ENCODE measurements at regions not wholly inside any gene's neighbourhood (a gene's known extent, or its start where the extent isn't known, plus 50 kb on each side); places are given as distances from the start of the nearest gene placed in this dataset.

GRCh38 chr1:87220993-87221392, 107.7 kb upstream of the LMO4 start:
- DNase-seq (ENCODE audit: low read depth, low spot score): peak; percentile 50

GRCh38 chr1:87224201-87224600, 104.5 kb upstream of the LMO4 start:
- peak; percentile 95 for DNase-seq (ENCODE audit: low read depth, low spot score)

GRCh38 chr1:87225171-87225570, 103.5 kb upstream of the LMO4 start:
- no peak for DNase-seq (ENCODE audit: low read depth, low spot score)

- peak; percentile 99 for DNase-seq (ENCODE audit: low read depth, low spot score)
Observed at GRCh38 chr1:87226341-87226760, 102.3 kb upstream of the LMO4 start.

- no peak for DNase-seq (ENCODE audit: low read depth, low spot score)
Observed at GRCh38 chr1:87227651-87228050, 101.0 kb upstream of the LMO4 start.

GRCh38 chr1:87230501-87230900, 98.2 kb upstream of the LMO4 start:
- DNase-seq (ENCODE audit: low read depth, low spot score): no peak

- DNase-seq (ENCODE audit: low read depth, low spot score): no peak
Observed at GRCh38 chr1:87231703-87232367, 96.8 kb upstream of the LMO4 start.

GRCh38 chr1:87236585-87236984, 92.1 kb upstream of the LMO4 start:
- DNase-seq (ENCODE audit: low read depth, low spot score): no peak

GRCh38 chr1:87239997-87240605, 88.6 kb upstream of the LMO4 start:
- no peak for DNase-seq (ENCODE audit: low read depth, low spot score)

- peak; percentile 59 for DNase-seq (ENCODE audit: low read depth, low spot score)
Observed at GRCh38 chr1:87240661-87241285, 87.9 kb upstream of the LMO4 start.

- peak; percentile 14 for DNase-seq (ENCODE audit: low read depth, low spot score)
Observed at GRCh38 chr1:87242445-87243185, 86.1 kb upstream of the LMO4 start.

GRCh38 chr1:87243573-87243972, 85.1 kb upstream of the LMO4 start:
- DNase-seq (ENCODE audit: low read depth, low spot score): peak; percentile 50

- DNase-seq (ENCODE audit: low read depth, low spot score): no peak
Observed at GRCh38 chr1:87246436-87246835, 82.2 kb upstream of the LMO4 start.

GRCh38 chr1:87249803-87250202, 78.9 kb upstream of the LMO4 start:
- no peak for DNase-seq (ENCODE audit: low read depth, low spot score)

GRCh38 chr1:87250336-87250735, 78.3 kb upstream of the LMO4 start:
- no peak for DNase-seq (ENCODE audit: low read depth, low spot score)

GRCh38 chr1:87252406-87252805, 76.3 kb upstream of the LMO4 start:
- no peak for DNase-seq (ENCODE audit: low read depth, low spot score)

- no peak for DNase-seq (ENCODE audit: low read depth, low spot score)
Observed at GRCh38 chr1:87262688-87263087, 66.0 kb upstream of the LMO4 start.

GRCh38 chr1:87263281-87263680, 65.4 kb upstream of the LMO4 start:
- no peak for DNase-seq (ENCODE audit: low read depth, low spot score)

GRCh38 chr1:87263785-87264184, 64.9 kb upstream of the LMO4 start:
- DNase-seq (ENCODE audit: low read depth, low spot score): no peak

- no peak for DNase-seq (ENCODE audit: low read depth, low spot score)
Observed at GRCh38 chr1:87264976-87265375, 63.7 kb upstream of the LMO4 start.

GRCh38 chr1:87265786-87266185, 62.9 kb upstream of the LMO4 start:
- DNase-seq (ENCODE audit: low read depth, low spot score): no peak

GRCh38 chr1:87268111-87268510, 60.6 kb upstream of the LMO4 start:
- no peak for DNase-seq (ENCODE audit: low read depth, low spot score)

Measured in astrocyte of the hippocampus (primary cell).